Hepatocyte (in vitro differentiated cells): ENCODE measurements at regions not wholly inside any gene's neighbourhood (a gene's known extent, or its start where the extent isn't known, plus 50 kb on each side); places are given as distances from the start of the nearest gene placed in this dataset.

Source experiments
- DNase-seq: peaks from one replicate; pipeline ENCODE4 v3.0.0-alpha.2; 2016; ENCODE audit warnings: low spot score
- H2AFZ ChIP-seq: fragments of 200-600 bp; sonication (generic); 2 replicates; pipeline ENCODE4 v1.6.0; 2016; ENCODE audit warnings: antibody characterized with exemption, mild to moderate bottlenecking
- H3K27ac ChIP-seq: fragments of 200-600 bp; sonication (generic); 2 replicates; pipeline ENCODE4 v1.5.1; 2016; ENCODE audit warnings: mild to moderate bottlenecking
- H3K27me3 ChIP-seq: fragments of 200-600 bp; sonication (generic); 2 replicates; pipeline ENCODE4 v1.6.1; 2016
- H3K36me3 ChIP-seq: fragments of 200-600 bp; sonication (generic); replicated peaks from 2 replicates; pipeline ENCODE4 v1.5.1; 2016; ENCODE audit warnings: low read depth; ENCODE audit not compliant: insufficient read depth
- H3K4me1 ChIP-seq: fragments of 200-600 bp; sonication (generic); 2 replicates; pipeline ENCODE4 v1.5.1; 2016; ENCODE audit warnings: mild to moderate bottlenecking, moderate library complexity; ENCODE audit not compliant: insufficient read depth
- H3K4me2 ChIP-seq: fragments of 200-600 bp; sonication (generic); 2 replicates; pipeline ENCODE4 v1.6.0; 2016
- H3K4me3 ChIP-seq: fragments of 200-600 bp; sonication (generic); 2 replicates; pipeline ENCODE4 v1.5.1; 2016; ENCODE audit warnings: mild to moderate bottlenecking
- H3K79me2 ChIP-seq: fragments of 200-600 bp; sonication (generic); 2 replicates; pipeline ENCODE4 v1.6.0; 2017; ENCODE audit warnings: mild to moderate bottlenecking
- H3K9me2 ChIP-seq: fragments of 200-600 bp; sonication (generic); replicated peaks from 2 replicates; pipeline ENCODE4 v1.6.0; 2017; ENCODE audit warnings: mild to moderate bottlenecking; ENCODE audit not compliant: insufficient read depth
- H3K9me3 ChIP-seq: fragments of 200-600 bp; sonication (generic); 2 replicates; pipeline ENCODE4 v1.5.1; 2016; ENCODE audit warnings: low read depth, mild to moderate bottlenecking
- H4K20me1 ChIP-seq: fragments of 200-600 bp; sonication (generic); 2 replicates; pipeline ENCODE4 v1.6.0; 2016; ENCODE audit warnings: mild to moderate bottlenecking; ENCODE audit not compliant: insufficient read depth, poor library complexity, severe bottlenecking
- EZH2 ChIP-seq: fragments of 200-600 bp; sonication (generic); IDR thresholded peaks from 2 replicates; pipeline ENCODE4 v1.6.1; 2016; ENCODE audit warnings: antibody characterized with exemption, mild to moderate bottlenecking, borderline replicate concordance
- EZH2phosphoT487 ChIP-seq: fragments of 200-600 bp; sonication (generic); IDR thresholded peaks from one replicate; pipeline ENCODE4 v1.6.1; 2018; ENCODE audit warnings: antibody characterized with exemption, mild to moderate bottlenecking, low read depth, moderate library complexity; ENCODE audit not compliant: unreplicated experiment, severe bottlenecking
- WGBS: methylation state at CpG from one replicate; pipeline ENCODE4 v1.1.6; 2016; ENCODE audit warnings: low lambda C conversion rate; ENCODE audit errors: missing lambda C conversion rate; 5-methylcytosine and 5-hydroxymethylcytosine counted together
- TF ChIP-seq, protein P1 (sequence below): fragments of 200-600 bp; sonication (generic); IDR thresholded peaks from 2 replicates; pipeline ENCODE4 v1.5.1; 2016; ENCODE audit warnings: antibody characterized with exemption, mild to moderate bottlenecking; ENCODE audit not compliant: poor library complexity

DNA sequence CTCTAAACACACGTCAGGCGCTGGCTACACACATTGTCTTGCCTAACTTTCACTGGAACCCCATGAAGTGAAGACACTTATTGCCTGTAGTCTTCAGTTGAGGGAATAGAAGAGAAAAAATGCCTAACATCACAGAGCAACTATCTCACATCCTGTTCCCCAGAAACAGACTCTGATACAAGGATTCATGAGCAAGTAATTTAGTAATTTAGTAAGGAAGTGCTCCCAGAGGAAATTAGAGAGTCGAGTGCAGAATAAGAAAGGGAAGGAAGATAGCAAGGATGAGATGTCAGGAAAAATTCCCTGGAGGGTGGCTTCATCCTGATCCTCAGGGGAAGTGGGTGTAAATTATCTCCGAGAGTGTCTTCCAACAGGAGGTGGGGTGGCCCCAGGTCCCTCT lies 104.0 kb downstream of the FOXA2 start:
- 73% methylated on average over 4 of the region's 4 CpGs for WGBS
- H2AFZ ChIP-seq: no peak overlapping the region
- no peak overlapping the region for H3K27ac ChIP-seq
- no peak overlapping the region for H3K4me3 ChIP-seq
- H3K9me3 ChIP-seq: peaks cover 5% of the 10 kb centered on the region
- H3K4me2 ChIP-seq: no peak overlapping the region
- H3K9me2 ChIP-seq: no peaks in the 10 kb centered on the region
- peaks cover 9% of the 10 kb centered on the region for H3K27me3 ChIP-seq
- no peaks in the 10 kb centered on the region for H3K79me2 ChIP-seq
- TF ChIP-seq, protein P1, sequence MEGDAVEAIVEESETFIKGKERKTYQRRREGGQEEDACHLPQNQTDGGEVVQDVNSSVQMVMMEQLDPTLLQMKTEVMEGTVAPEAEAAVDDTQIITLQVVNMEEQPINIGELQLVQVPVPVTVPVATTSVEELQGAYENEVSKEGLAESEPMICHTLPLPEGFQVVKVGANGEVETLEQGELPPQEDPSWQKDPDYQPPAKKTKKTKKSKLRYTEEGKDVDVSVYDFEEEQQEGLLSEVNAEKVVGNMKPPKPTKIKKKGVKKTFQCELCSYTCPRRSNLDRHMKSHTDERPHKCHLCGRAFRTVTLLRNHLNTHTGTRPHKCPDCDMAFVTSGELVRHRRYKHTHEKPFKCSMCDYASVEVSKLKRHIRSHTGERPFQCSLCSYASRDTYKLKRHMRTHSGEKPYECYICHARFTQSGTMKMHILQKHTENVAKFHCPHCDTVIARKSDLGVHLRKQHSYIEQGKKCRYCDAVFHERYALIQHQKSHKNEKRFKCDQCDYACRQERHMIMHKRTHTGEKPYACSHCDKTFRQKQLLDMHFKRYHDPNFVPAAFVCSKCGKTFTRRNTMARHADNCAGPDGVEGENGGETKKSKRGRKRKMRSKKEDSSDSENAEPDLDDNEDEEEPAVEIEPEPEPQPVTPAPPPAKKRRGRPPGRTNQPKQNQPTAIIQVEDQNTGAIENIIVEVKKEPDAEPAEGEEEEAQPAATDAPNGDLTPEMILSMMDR: no peak
- TF ChIP-seq EZH2phosphoT487: no peak
- TF ChIP-seq EZH2: no peak
- no peaks in the 10 kb centered on the region for H3K36me3 ChIP-seq
- no peaks in the 10 kb centered on the region for H3K4me1 ChIP-seq
- DNase-seq: no peak
- H4K20me1 ChIP-seq: no peaks in the 10 kb centered on the region

DNA sequence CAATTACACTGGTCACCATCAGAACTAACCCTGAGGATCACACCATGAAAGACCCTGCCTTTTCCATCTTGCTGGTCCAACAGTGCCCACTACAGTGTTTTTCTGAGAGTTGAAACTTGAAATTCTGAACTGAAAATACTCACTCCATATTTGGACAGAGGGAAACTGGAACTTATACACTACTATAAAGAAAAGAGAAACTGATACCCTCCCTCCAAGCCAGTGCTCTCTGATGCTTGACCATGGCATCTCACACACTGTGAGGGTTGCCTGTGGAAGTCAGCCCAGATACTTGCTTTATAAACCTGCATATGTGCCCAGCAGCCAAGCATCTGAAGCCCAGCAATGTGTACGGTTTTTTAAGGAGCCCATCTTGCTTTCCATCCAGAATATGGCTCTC lies 108.7 kb downstream of the FOXA2 start:
- TF ChIP-seq EZH2phosphoT487: no peak
- no peak for TF ChIP-seq EZH2
- TF ChIP-seq, protein P1: no peak
- Histone ChIP-seq H3K4me2 (no peak overlapping the region), H2AFZ (no peak overlapping the region), H3K4me3 (no peak overlapping the region), H3K4me1 (no peaks in the 10 kb centered on the region), H3K9me3 (peaks cover 5% of the 10 kb centered on the region), H3K9me2 (no peaks in the 10 kb centered on the region), H3K27ac (no peak overlapping the region), H3K27me3 (no peaks in the 10 kb centered on the region), H3K79me2 (no peaks in the 10 kb centered on the region), H4K20me1 (no peaks in the 10 kb centered on the region), H3K36me3 (no peaks in the 10 kb centered on the region)
- DNase-seq: no peak
- WGBS: 65% methylated on average over 1 of the region's 1 CpG

DNA sequence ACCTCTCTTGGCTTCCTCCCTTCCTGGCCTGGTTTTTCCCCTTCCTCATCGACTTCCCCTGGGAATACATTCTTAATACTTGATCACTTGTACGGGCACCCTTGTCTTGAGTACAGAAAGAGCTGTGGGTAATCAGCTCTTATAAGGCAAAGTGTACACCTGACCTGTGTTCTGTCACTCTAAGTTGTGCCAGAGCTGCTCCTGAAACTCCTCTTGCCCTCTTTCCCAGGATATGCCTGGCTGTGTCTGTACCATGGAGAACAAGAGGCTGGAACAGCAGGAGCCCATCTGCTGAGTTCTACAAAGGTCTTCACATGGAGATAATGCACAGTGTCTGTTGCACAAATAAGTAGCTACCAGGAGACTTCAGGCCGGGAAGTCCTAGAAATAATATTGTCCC lies 110.1 kb downstream of the FOXA2 start:
- Histone ChIP-seq H4K20me1 (no peaks in the 10 kb centered on the region), H2AFZ (no peak overlapping the region), H3K36me3 (no peaks in the 10 kb centered on the region), H3K9me2 (no peaks in the 10 kb centered on the region), H3K79me2 (no peaks in the 10 kb centered on the region), H3K4me1 (no peaks in the 10 kb centered on the region), H3K27ac (no peak overlapping the region), H3K4me3 (no peak overlapping the region), H3K4me2 (no peak overlapping the region), H3K27me3 (no peaks in the 10 kb centered on the region), H3K9me3 (peaks cover 5% of the 10 kb centered on the region)
- 80% methylated on average over 3 of the region's 3 CpGs for WGBS
- TF ChIP-seq EZH2phosphoT487: no peak
- TF ChIP-seq, protein P1: no peak
- DNase-seq: no peak

GRCh38 chr20:22473293-22473692 lies 111.1 kb downstream of the FOXA2 start:
- no peaks in the 10 kb centered on the region for H3K36me3 ChIP-seq
- no peak overlapping the region for H2AFZ ChIP-seq
- no peak overlapping the region for H3K4me3 ChIP-seq
- no peak overlapping the region for H3K27ac ChIP-seq
- peaks cover 5% of the 10 kb centered on the region for H3K9me3 ChIP-seq
- no peaks in the 10 kb centered on the region for H3K79me2 ChIP-seq
- TF ChIP-seq, protein P1: no peak
- TF ChIP-seq EZH2: no peak
- no peak for TF ChIP-seq EZH2phosphoT487
- no peak for DNase-seq
- H3K4me2 ChIP-seq: no peak overlapping the region
- no peaks in the 10 kb centered on the region for H3K9me2 ChIP-seq
- no peaks in the 10 kb centered on the region for H4K20me1 ChIP-seq
- 94% methylated on average over 2 of the region's 2 CpGs for WGBS
- H3K4me1 ChIP-seq: no peaks in the 10 kb centered on the region
- no peaks in the 10 kb centered on the region for H3K27me3 ChIP-seq
